Endothelial cell of umbilical vein (primary cell): ENCODE measurements at regions not wholly inside any gene's neighbourhood (a gene's known extent, or its start where the extent isn't known, plus 50 kb on each side); places are given as distances from the start of the nearest gene placed in this dataset.

Experiments used
- BruUV-seq: library from RNA; stranded (reverse); fragments of 400-500 nt; replicated peaks from 2 replicates; lab custom pipeline; 2021; lab: Mats Ljungman, UMichigan
- CTCF ChIA-PET: fragments of 300-600, 350-600 bp; sonication (Branson Sonifier 250); formaldehyde crosslinking; loops from one replicate; lab custom pipeline; 2021; ENCODE audit warnings: antibody characterized with exemption, inconsistent platforms; lab: Charles Lee
- POLR2A ChIA-PET: fragments of 300-600, 350-600 bp; sonication (Branson Sonifier 250); formaldehyde crosslinking; loops from one replicate; lab custom pipeline; 2021; ENCODE audit warnings: antibody characterized with exemption, inconsistent platforms; lab: Charles Lee
- DNase-seq: peaks from one replicate; pipeline ENCODE4 v3.0.0-alpha.2; 2011; ENCODE audit warnings: low read depth, low spot score
- FAIRE-seq: peaks from 2 replicates; lab custom pipeline; 2011; peaks lifted over from hg19 to GRCh38; lab: Jason Lieb, UNC
- H2AFZ ChIP-seq: 2 replicates; pipeline ENCODE4 v1.6.0; 2012; ENCODE audit warnings: low read depth, low read length, control low read depth, inconsistent platforms
- H3K27ac ChIP-seq: 2 replicates; pipeline ENCODE4 v1.5.1; 2011; ENCODE audit warnings: low read depth, mild to moderate bottlenecking, control low read depth, low read length, moderate library complexity; ENCODE audit not compliant: insufficient read depth
- H3K27me3 ChIP-seq, 2 experiments: 2 replicates each; pipeline versions ENCODE4 v1.6.0 to v1.6.1; 2011; ENCODE audit warnings: low read length in 2 of 2, mixed read lengths in 1 of 2; ENCODE audit not compliant: control insufficient read depth in 2 of 2, insufficient read depth in 2 of 2
- H3K36me3 ChIP-seq, 2 experiments: 2 replicates in 1 of 2; 3 replicates in 1 of 2; pipeline ENCODE4 v1.5.1; 2011; ENCODE audit warnings: low read length in 2 of 2, mild to moderate bottlenecking in 1 of 2, moderate library complexity in 1 of 2; ENCODE audit not compliant: control insufficient read depth in 2 of 2, insufficient read depth in 2 of 2; ENCODE audit errors: extremely low read depth in 1 of 2
- H3K4me1 ChIP-seq: 3 replicates; pipeline ENCODE4 v1.5.1; 2011; ENCODE audit warnings: mild to moderate bottlenecking, low read length; ENCODE audit not compliant: control insufficient read depth, insufficient read depth; ENCODE audit errors: extremely low read depth
- H3K4me2 ChIP-seq: 2 replicates; pipeline ENCODE4 v1.6.1; 2011; ENCODE audit warnings: low read length, control low read depth, mixed read lengths; ENCODE audit not compliant: insufficient read depth
- H3K4me3 ChIP-seq, 3 experiments: fragments of 200-600 bp in 1 of 3; sonication (generic), shearing (Covaris generic) in 1 of 3; replicated peaks in 1 of 3; 2 replicates each; pipeline ENCODE4 v1.5.1; 2011 to 2016; ENCODE audit warnings: control low read depth in 3 of 3, low read length in 3 of 3, mild to moderate bottlenecking in 2 of 3, inconsistent platforms in 1 of 3, low read depth in 1 of 3, moderate library complexity in 1 of 3; ENCODE audit not compliant: insufficient read depth in 1 of 3
- H3K79me2 ChIP-seq: 2 replicates; pipeline ENCODE4 v1.6.0; 2012; ENCODE audit warnings: low read length, inconsistent platforms; ENCODE audit not compliant: control insufficient read depth, insufficient read depth
- H3K9ac ChIP-seq: replicated peaks from 2 replicates; pipeline ENCODE3; 2011; ENCODE audit warnings: low read length, control low read depth; ENCODE audit not compliant: insufficient read depth; ENCODE audit errors: extremely low read depth
- H3K9me1 ChIP-seq: replicated peaks from 3 replicates; pipeline ENCODE4 v1.6.0; 2011; ENCODE audit warnings: mild to moderate bottlenecking, low read length; ENCODE audit not compliant: control insufficient read depth, insufficient read depth; ENCODE audit errors: extremely low read depth
- H3K9me3 ChIP-seq: replicated peaks from 2 replicates; pipeline ENCODE4 v1.5.1; 2012; ENCODE audit warnings: low read length, inconsistent platforms; ENCODE audit not compliant: control insufficient read depth, insufficient read depth
- H4K20me1 ChIP-seq: replicated peaks from 2 replicates; pipeline ENCODE3; 2011; ENCODE audit warnings: mild to moderate bottlenecking, low read length; ENCODE audit not compliant: control insufficient read depth, insufficient read depth; ENCODE audit errors: extremely low read depth
- EZH2 ChIP-seq: IDR thresholded peaks from 2 replicates; pipeline ENCODE4 v1.6.1; 2012; ENCODE audit warnings: borderline replicate concordance, low read depth, mild to moderate bottlenecking, moderate library complexity, low read length, inconsistent platforms; ENCODE audit not compliant: severe bottlenecking
- FOS ChIP-seq: IDR thresholded peaks from 2 replicates; pipeline ENCODE4 v1.6.1; 2011; ENCODE audit warnings: mild to moderate bottlenecking, low read length, moderate library complexity, borderline replicate concordance; ENCODE audit not compliant: insufficient read depth
- GATA2 ChIP-seq: IDR thresholded peaks from 2 replicates; pipeline ENCODE4 v1.7.0; 2011; ENCODE audit warnings: low read depth, mild to moderate bottlenecking, moderate library complexity, mixed read lengths, low read length; ENCODE audit not compliant: insufficient read length, insufficient read depth
- JUN ChIP-seq: IDR thresholded peaks from 2 replicates; pipeline ENCODE4 v1.6.1; 2011; ENCODE audit warnings: borderline replicate concordance, low read depth; ENCODE audit not compliant: insufficient read length, insufficient read depth
- POLR2A ChIP-seq: IDR thresholded peaks from 2 replicates; pipeline ENCODE4 v1.6.1; 2012; ENCODE audit warnings: low read depth, mild to moderate bottlenecking, control low read depth, low read length
- POLR2AphosphoS5 ChIP-seq: IDR thresholded peaks from 2 replicates; pipeline ENCODE4 v1.6.1; 2012; ENCODE audit warnings: low read depth, mild to moderate bottlenecking, control low read depth, low read length, moderate library complexity; ENCODE audit not compliant: insufficient read depth
- dilution Hi-C: fragments of 300-500 bp; cut with MboI; formaldehyde crosslinking; loops from one replicate; pipeline ENCODE4 v1.15.0; 2019; ENCODE audit warnings: low sequenced_read_pairs; ENCODE audit not compliant: extremely low pct_ligation_motif_present
- intact Hi-C: fragments of 100-400 bp; cut with micrococcal nuclease; formaldehyde crosslinking; loops from one replicate; pipeline ENCODE4 v1.10.0; 2022
- TF ChIP-seq, protein P1 (sequence below), 2 donors: IDR thresholded peaks; 1 replicate in 1 of 2; 2 replicates in 1 of 2; pipeline ENCODE4 v1.5.1; 2011; ENCODE audit warnings: low read length in 2 of 2, mild to moderate bottlenecking in 2 of 2, moderate library complexity in 2 of 2, control low read depth in 1 of 2, inconsistent platforms in 1 of 2, low read depth in 1 of 2; ENCODE audit not compliant: insufficient read depth in 1 of 2; ENCODE audit errors: extremely low read depth in 1 of 2
- TF ChIP-seq, protein P2 (sequence below): IDR thresholded peaks from 2 replicates; pipeline ENCODE4 v1.6.1; 2011; ENCODE audit not compliant: insufficient read depth, insufficient read length

DNA sequence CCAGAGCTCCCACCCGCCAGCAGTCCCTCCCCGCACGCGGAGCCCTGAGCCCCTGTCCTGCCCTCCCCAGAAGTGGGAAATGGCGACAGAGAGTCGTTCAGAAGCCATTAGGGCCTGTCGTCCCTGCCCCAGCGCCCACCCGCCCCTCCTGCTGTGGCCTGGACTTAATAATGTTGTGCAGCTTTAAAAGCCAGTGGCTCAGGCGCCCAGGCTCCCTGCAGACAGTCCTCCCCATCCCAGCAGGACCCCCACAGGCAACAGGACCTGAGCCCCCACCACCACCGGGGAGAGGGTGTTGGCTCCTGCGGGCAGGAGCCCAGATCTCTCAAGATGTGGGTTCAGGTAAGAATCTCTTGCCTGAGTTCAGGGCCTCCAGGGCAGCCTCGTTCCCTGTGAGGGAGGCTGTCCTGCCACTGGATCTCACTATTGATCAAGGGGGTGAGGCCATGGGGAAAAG, 125.3 kb upstream of the RUNX3 start:
- no TSS peak for BruUV-seq
- no peaks in the 10 kb centered on the region for H3K79me2 ChIP-seq
- no peaks in the 10 kb centered on the region for H3K9me1 ChIP-seq
- H3K4me3 ChIP-seq = no peak overlapping the region
- no peak for DNase-seq
- TF ChIP-seq POLR2AphosphoS5 (no peak), POLR2A (no peak), GATA2 (no peak), FOS (no peak), EZH2 (no peak), JUN (no peak)
- TF ChIP-seq, protein P1, sequence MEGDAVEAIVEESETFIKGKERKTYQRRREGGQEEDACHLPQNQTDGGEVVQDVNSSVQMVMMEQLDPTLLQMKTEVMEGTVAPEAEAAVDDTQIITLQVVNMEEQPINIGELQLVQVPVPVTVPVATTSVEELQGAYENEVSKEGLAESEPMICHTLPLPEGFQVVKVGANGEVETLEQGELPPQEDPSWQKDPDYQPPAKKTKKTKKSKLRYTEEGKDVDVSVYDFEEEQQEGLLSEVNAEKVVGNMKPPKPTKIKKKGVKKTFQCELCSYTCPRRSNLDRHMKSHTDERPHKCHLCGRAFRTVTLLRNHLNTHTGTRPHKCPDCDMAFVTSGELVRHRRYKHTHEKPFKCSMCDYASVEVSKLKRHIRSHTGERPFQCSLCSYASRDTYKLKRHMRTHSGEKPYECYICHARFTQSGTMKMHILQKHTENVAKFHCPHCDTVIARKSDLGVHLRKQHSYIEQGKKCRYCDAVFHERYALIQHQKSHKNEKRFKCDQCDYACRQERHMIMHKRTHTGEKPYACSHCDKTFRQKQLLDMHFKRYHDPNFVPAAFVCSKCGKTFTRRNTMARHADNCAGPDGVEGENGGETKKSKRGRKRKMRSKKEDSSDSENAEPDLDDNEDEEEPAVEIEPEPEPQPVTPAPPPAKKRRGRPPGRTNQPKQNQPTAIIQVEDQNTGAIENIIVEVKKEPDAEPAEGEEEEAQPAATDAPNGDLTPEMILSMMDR (IDR thresholded peaks at IDR 0.05; ENCODE audit: extremely low read depth in 1 of 2, insufficient read depth in 1 of 2, low read depth in 1 of 2, low read length in 2 of 2) = no peak
- TF ChIP-seq, protein P2, sequence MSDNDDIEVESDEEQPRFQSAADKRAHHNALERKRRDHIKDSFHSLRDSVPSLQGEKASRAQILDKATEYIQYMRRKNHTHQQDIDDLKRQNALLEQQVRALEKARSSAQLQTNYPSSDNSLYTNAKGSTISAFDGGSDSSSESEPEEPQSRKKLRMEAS = no peak
- H3K9me3 ChIP-seq = no peaks in the 10 kb centered on the region
- H3K9ac ChIP-seq = no peak overlapping the region
- H3K4me2 ChIP-seq = no peak overlapping the region
- ChIA-PET CTCF (interaction anchor here (1.3 kb wide), 1 partner anchor 8 kb away, joined by 3 read pairs; no protein-coding TSS in a partner anchor), POLR2A (no interaction called here)
- H3K4me1 ChIP-seq = no peaks in the 10 kb centered on the region
- no peaks in the 10 kb centered on the region for H3K36me3 ChIP-seq
- no peak for FAIRE-seq
- no peaks in the 10 kb centered on the region for H4K20me1 ChIP-seq
- H3K27ac ChIP-seq = no peak overlapping the region
- H2AFZ ChIP-seq = no peak overlapping the region
- dilution Hi-C loops = no loop called here
- intact Hi-C loops = no loop called here
- H3K27me3 ChIP-seq = no peaks in the 10 kb centered on the region
